Esophagus (tissue), 2 donors: ENCODE measurements at regions not wholly inside any gene's neighbourhood (a gene's known extent, or its start where the extent isn't known, plus 50 kb on each side); places are given as distances from the start of the nearest gene placed in this dataset.

Experiments used
- H3K27ac ChIP-seq, 2 donors: one replicate each; pipeline ENCODE4 v1.5.1; 2013; ENCODE audit warnings: low read depth in 2 of 2, mild to moderate bottlenecking in 2 of 2, inconsistent platforms in 1 of 2, low read length in 1 of 2, moderate library complexity in 1 of 2
- H3K27me3 ChIP-seq, 2 donors: one replicate each; pipeline ENCODE4 v1.6.1; 2013; ENCODE audit warnings: low read length in 2 of 2, control low read depth in 1 of 2, mild to moderate bottlenecking in 1 of 2; ENCODE audit not compliant: insufficient read depth in 2 of 2, control insufficient read depth in 1 of 2
- H3K36me3 ChIP-seq, 2 donors: one replicate each; pipeline ENCODE4 v1.6.1; 2013; ENCODE audit warnings: low read length in 1 of 2; ENCODE audit not compliant: control insufficient read depth in 2 of 2, insufficient read depth in 2 of 2
- H3K4me1 ChIP-seq, 2 donors: one replicate each; pipeline ENCODE4 v1.6.1; 2013; ENCODE audit warnings: low read length in 1 of 2; ENCODE audit not compliant: control insufficient read depth in 2 of 2, insufficient read depth in 2 of 2
- H3K4me3 ChIP-seq, 2 donors: one replicate each; pipeline ENCODE4 v1.5.1; 2013; ENCODE audit warnings: low read length in 2 of 2, mild to moderate bottlenecking in 2 of 2, low read depth in 1 of 2, moderate library complexity in 1 of 2
- H3K9me3 ChIP-seq, 2 donors: one replicate each; pipeline ENCODE4 v1.6.1; 2013; ENCODE audit warnings: mild to moderate bottlenecking in 2 of 2, low read depth in 1 of 2, low read length in 1 of 2, moderate library complexity in 1 of 2; ENCODE audit not compliant: control insufficient read depth in 2 of 2, insufficient read depth in 1 of 2
- WGBS, 2 donors: extraction: QIAGEN DNeasy Blood & Tissue Kit; methylation state at CpG; one replicate each; pipeline ENCODE4 v1.1.7; 2013; 5-methylcytosine and 5-hydroxymethylcytosine counted together
- donor health status: healthy with polysubstance abuse.
- donor health status: Bipolar disorder and iron deficiency.

DNA sequence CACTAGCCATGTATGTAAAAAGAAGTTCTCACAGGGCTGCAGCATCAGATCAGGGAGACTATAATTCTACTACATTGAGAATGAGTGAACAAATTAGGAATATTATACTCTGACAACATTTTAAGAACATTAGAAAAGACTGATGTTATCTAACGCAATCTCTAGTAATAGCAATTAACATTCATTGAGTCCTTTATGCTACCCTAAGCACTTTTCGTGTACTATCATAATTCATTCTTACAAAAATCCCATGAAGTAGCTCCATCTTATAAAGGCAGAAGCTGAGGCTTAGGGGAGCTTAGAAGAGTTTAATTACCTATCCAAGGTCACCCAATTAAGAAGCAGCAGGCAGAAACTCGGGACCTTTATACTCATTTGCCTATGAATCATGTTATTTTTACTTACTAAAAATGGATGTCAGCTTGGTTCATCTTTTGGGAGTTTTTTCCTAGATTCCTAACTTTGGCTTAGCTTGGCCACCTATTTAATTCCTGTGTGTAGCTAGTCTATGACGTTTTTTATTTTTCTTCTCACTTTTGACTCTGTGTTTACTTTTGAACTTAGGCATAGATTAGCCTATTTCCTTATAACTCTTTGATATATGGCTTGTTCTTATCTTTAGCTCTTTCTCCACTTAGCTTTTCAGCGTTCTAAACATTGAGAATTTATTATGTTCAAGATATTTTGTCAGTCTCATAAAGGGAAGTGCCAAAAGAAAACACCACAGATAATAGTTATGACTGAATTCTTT is 333.5 kb upstream of the DCN start:
- Histone ChIP-seq H3K4me1 (no peaks in the 10 kb centered on the region), H3K27me3 (no peaks in the 10 kb centered on the region), H3K4me3 (no peak overlapping the region), H3K27ac (no peak overlapping the region), H3K36me3 (no peaks in the 10 kb centered on the region), H3K9me3 (no peaks in the 10 kb centered on the region)
- 46 to 51% methylated on average over 5 of the region's 5 CpGs for WGBS, 2 donors

DNA sequence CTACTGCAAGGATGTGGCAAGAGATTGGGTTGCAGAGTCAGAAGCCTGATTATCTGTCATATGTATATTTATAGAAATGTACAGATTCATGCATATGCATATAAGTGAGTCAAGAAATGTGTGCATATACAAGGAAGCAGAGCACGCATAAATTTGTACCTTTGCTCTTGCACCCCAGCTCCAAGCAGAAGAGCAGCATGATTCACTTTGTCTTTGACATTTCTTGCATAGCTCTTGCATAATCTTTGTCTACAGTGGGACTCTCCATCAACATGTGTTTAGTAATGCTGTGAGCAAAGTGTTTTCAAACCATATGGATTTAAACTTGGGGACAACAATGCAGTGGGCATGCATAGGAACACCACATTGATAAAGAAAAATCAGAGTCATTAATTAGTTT is 330.7 kb upstream of the DCN start:
- no peaks in the 10 kb centered on the region for H3K9me3 ChIP-seq
- whole genome bisulfite sequencing, 2 donors = 89 to 93% methylated on average over 1 of the region's 1 CpG
- H3K4me3 ChIP-seq = no peak overlapping the region
- H3K4me1 ChIP-seq = no peaks in the 10 kb centered on the region
- no peaks in the 10 kb centered on the region for H3K36me3 ChIP-seq
- H3K27ac ChIP-seq = no peak overlapping the region
- H3K27me3 ChIP-seq = no peaks in the 10 kb centered on the region

DNA sequence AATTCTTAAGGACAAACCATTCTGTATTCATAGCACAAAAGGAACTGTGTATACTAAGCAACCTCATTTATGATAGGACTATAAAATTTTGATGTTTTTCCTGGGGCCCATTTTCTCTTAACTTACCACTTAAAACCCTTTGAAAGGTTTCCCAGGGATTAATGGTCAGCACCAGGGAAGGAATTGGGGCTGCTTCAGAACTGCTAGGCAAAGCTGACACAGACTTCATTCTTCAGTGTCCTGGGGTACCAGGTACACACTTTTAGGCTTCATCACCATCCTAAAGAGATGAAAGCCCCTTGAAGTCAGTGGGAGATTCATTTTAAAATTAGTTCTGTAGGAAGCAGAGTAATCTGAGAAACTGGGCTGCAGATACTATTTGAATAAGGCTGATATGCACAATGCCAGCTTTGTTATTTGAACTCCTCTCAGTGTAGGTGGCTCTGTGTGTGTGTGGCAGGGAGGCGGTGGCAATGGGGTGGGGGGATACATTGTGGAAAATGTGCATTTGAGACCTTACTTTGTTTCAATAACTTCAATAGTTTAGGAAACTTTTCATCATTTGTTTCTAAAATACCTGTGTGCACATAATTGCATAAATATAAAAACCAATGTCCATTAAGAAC is 329.3 kb upstream of the DCN start:
- WGBS, 2 donors = 83 to 94% methylated on average over 1 of the region's 1 CpG
- Histone ChIP-seq H3K4me3 (no peak overlapping the region), H3K27me3 (no peaks in the 10 kb centered on the region), H3K4me1 (no peaks in the 10 kb centered on the region), H3K27ac (no peak overlapping the region), H3K36me3 (no peaks in the 10 kb centered on the region), H3K9me3 (no peaks in the 10 kb centered on the region)

- Histone ChIP-seq H3K27ac (no peak overlapping the region), H3K4me3 (no peak overlapping the region), H3K36me3 (no peaks in the 10 kb centered on the region), H3K4me1 (no peaks in the 10 kb centered on the region), H3K27me3 (no peaks in the 10 kb centered on the region), H3K9me3 (no peaks in the 10 kb centered on the region)
- WGBS, 2 donors = 49 to 59% methylated on average over 1 of the region's 1 CpG
These were observed 325.1 kb upstream of the DCN start for GRCh38 chr12:91507754-91508153.

- WGBS, 2 donors = 60 to 74% methylated on average over 2 of the region's 2 CpGs
- H3K27ac ChIP-seq = no peak overlapping the region
- H3K4me3 ChIP-seq = no peak overlapping the region
- no peaks in the 10 kb centered on the region for H3K36me3 ChIP-seq
- peaks cover 0 to 3% of the 10 kb centered on the region in 2 donors for H3K9me3 ChIP-seq
- no peaks in the 10 kb centered on the region for H3K4me1 ChIP-seq
- H3K27me3 ChIP-seq = no peaks in the 10 kb centered on the region
These were observed 323.8 kb upstream of the DCN start for GRCh38 chr12:91506452-91506851.

DNA sequence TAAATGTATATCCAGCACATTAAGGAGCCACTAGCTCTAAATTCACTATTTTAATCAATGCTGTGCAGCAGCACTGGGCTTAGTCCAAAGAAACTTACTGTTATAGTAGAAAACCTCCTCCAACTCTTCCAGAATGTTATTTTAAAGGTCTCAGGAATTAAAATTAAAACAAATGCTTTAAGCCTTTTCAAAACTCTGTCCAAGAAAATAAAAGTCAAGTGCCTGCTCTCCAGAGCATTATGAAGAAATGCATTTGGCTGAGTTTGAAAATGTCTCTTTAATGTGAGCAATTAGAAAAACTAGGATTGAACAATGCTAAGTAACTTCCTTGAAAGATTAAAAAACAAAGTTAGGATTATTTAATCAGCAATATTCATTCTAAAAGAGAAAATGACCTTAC is 322.4 kb upstream of the DCN start:
- H3K27me3 ChIP-seq = no peaks in the 10 kb centered on the region
- H3K27ac ChIP-seq = no peak overlapping the region
- no peak overlapping the region for H3K4me3 ChIP-seq
- H3K36me3 ChIP-seq = no peaks in the 10 kb centered on the region
- H3K9me3 ChIP-seq = peaks cover 0 to 3% of the 10 kb centered on the region in 2 donors
- no peaks in the 10 kb centered on the region for H3K4me1 ChIP-seq

GRCh38 chr12:91502208-91502607 is 319.6 kb upstream of the DCN start:
- H3K4me1 ChIP-seq = no peaks in the 10 kb centered on the region
- no peaks in the 10 kb centered on the region for H3K36me3 ChIP-seq
- H3K4me3 ChIP-seq = no peak overlapping the region
- WGBS, 2 donors = 83 to 90% methylated on average over 4 of the region's 4 CpGs
- H3K9me3 ChIP-seq = peaks cover 0 to 3% of the 10 kb centered on the region in 2 donors
- H3K27me3 ChIP-seq = no peaks in the 10 kb centered on the region
- no peak overlapping the region for H3K27ac ChIP-seq

DNA sequence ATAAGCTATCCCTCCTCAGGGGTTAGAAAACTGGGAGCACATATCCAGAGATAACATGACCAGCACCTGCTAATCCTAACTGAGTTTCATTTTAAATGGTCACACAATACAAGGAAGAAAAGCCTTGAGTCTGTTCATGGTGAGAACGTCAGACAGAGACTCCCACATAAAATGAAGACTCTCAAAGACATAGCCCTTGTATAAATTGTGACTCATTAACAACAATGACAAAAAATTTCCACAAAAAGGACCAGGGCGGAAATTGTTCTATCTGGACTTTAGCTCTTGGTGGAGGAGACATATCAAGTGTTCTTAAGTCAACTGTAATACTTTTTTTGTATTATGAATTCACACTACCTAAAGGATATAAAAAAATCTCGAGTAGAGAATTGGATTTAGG is 313.7 kb upstream of the DCN start:
- Histone ChIP-seq H3K36me3 (no peaks in the 10 kb centered on the region), H3K27me3 (no peaks in the 10 kb centered on the region), H3K4me3 (no peak overlapping the region), H3K9me3 (no peaks in the 10 kb centered on the region), H3K27ac (no peak overlapping the region), H3K4me1 (no peaks in the 10 kb centered on the region)
- 71 to 75% methylated on average over 3 of the region's 3 CpGs for WGBS, 2 donors

GRCh38 chr12:91493308-91493707 is 310.7 kb upstream of the DCN start:
- no peaks in the 10 kb centered on the region for H3K36me3 ChIP-seq
- no peak overlapping the region for H3K27ac ChIP-seq
- no peaks in the 10 kb centered on the region for H3K27me3 ChIP-seq
- no peaks in the 10 kb centered on the region for H3K4me1 ChIP-seq
- no peak overlapping the region for H3K4me3 ChIP-seq
- no peaks in the 10 kb centered on the region for H3K9me3 ChIP-seq

GRCh38 chr12:91492648-91493047 is 310.0 kb upstream of the DCN start:
- Histone ChIP-seq H3K36me3 (no peaks in the 10 kb centered on the region), H3K27me3 (no peaks in the 10 kb centered on the region), H3K27ac (no peak overlapping the region), H3K4me1 (no peaks in the 10 kb centered on the region), H3K4me3 (no peak overlapping the region), H3K9me3 (no peaks in the 10 kb centered on the region)
- WGBS, 2 donors = 82 to 88% methylated on average over 1 of the region's 1 CpG
